ENCODE measurements at regions not wholly inside any gene's neighbourhood (a gene's known extent, or its start where the extent isn't known, plus 50 kb on each side); places are given as distances from the start of the nearest gene placed in this dataset.

GRCh38 chr9:94159069-94159939 lies 75.0 kb downstream of the PTPDC1 start:
- DNase-seq (no peak), FAIRE-seq (no peak)
- H3K4me1 ChIP-seq (ENCODE audit: control insufficient read depth in 3 of 3, insufficient read depth in 2 of 3, low read depth in 1 of 3, low read length in 2 of 3): peaks cover 0 to 2% (median 0%) of the 10 kb centered on the region in 3 donors
- peaks cover 0 to 3% of the 10 kb centered on the region in 2 donors for H3K9me3 ChIP-seq (ENCODE audit: control insufficient read depth in 2 of 2, insufficient read depth in 1 of 2, low read depth in 1 of 2, low read length in 1 of 2)
- no peak overlapping the region for H3K4me3 ChIP-seq (ENCODE audit: low read depth in 1 of 3, low read length in 3 of 3)
- H3K27ac ChIP-seq (ENCODE audit: low read depth in 1 of 3, low read length in 2 of 3): peak overlapping the region in 1 of 3 donors; percentile 3
- no peaks in the 10 kb centered on the region for H3K36me3 ChIP-seq (ENCODE audit: control insufficient read depth in 3 of 3, insufficient read depth in 2 of 3, low read depth in 1 of 3, low read length in 3 of 3)
- H3K27me3 ChIP-seq (ENCODE audit: control insufficient read depth in 3 of 3, insufficient read depth in 3 of 3, low read length in 3 of 3): no peaks in the 10 kb centered on the region
- 78 to 91% (median 88%) methylated on average over 7 to 8 of the region's 8 CpGs for WGBS, 3 donors

- Histone ChIP-seq H3K27me3 (ENCODE audit: control insufficient read depth in 3 of 3, insufficient read depth in 3 of 3, low read length in 3 of 3) (no peaks in the 10 kb centered on the region), H3K9me3 (ENCODE audit: control insufficient read depth in 2 of 2, insufficient read depth in 1 of 2, low read depth in 1 of 2, low read length in 1 of 2) (peaks cover 0 to 3% of the 10 kb centered on the region in 2 donors), H3K36me3 (ENCODE audit: control insufficient read depth in 3 of 3, insufficient read depth in 2 of 3, low read depth in 1 of 3, low read length in 3 of 3) (no peaks in the 10 kb centered on the region), H3K27ac (ENCODE audit: low read depth in 1 of 3, low read length in 2 of 3) (no peak overlapping the region), H3K4me1 (ENCODE audit: control insufficient read depth in 3 of 3, insufficient read depth in 2 of 3, low read depth in 1 of 3, low read length in 2 of 3) (peaks cover 0 to 6% (median 3%) of the 10 kb centered on the region in 3 donors), H3K4me3 (ENCODE audit: low read depth in 1 of 3, low read length in 3 of 3) (no peak overlapping the region)
- peak in 1 of 2 donors; percentile 39 for DNase-seq
- 90 to 96% (median 92%) methylated on average over 11 of the region's 11 CpGs for WGBS, 3 donors
- no peak for FAIRE-seq
These were observed 76.6 kb downstream of the PTPDC1 start for GRCh38 chr9:94160594-94161501.

- H3K27ac ChIP-seq (ENCODE audit: low read depth in 1 of 3, low read length in 2 of 3): no peak overlapping the region
- H3K4me3 ChIP-seq (ENCODE audit: low read depth in 1 of 3, low read length in 3 of 3): no peak overlapping the region
- WGBS, 3 donors: 91 to 94% (median 92%) methylated on average over 8 of the region's 8 CpGs
- H3K4me1 ChIP-seq (ENCODE audit: control insufficient read depth in 3 of 3, insufficient read depth in 2 of 3, low read depth in 1 of 3, low read length in 2 of 3): peaks cover 0 to 6% (median 3%) of the 10 kb centered on the region in 3 donors
- no peaks in the 10 kb centered on the region for H3K27me3 ChIP-seq (ENCODE audit: control insufficient read depth in 3 of 3, insufficient read depth in 3 of 3, low read length in 3 of 3)
- no peaks in the 10 kb centered on the region for H3K36me3 ChIP-seq (ENCODE audit: control insufficient read depth in 3 of 3, insufficient read depth in 2 of 3, low read depth in 1 of 3, low read length in 3 of 3)
- no peak for DNase-seq
- peaks cover 0 to 3% of the 10 kb centered on the region in 2 donors for H3K9me3 ChIP-seq (ENCODE audit: control insufficient read depth in 2 of 2, insufficient read depth in 1 of 2, low read depth in 1 of 2, low read length in 1 of 2)
- no peak for FAIRE-seq
These were observed 77.4 kb downstream of the PTPDC1 start for GRCh38 chr9:94161673-94162072.

- Histone ChIP-seq H3K4me3 (ENCODE audit: low read depth in 1 of 3, low read length in 3 of 3) (no peak overlapping the region), H3K4me1 (ENCODE audit: control insufficient read depth in 3 of 3, insufficient read depth in 2 of 3, low read depth in 1 of 3, low read length in 2 of 3) (peaks cover 0 to 11% (median 3%) of the 10 kb centered on the region in 3 donors), H3K27me3 (ENCODE audit: control insufficient read depth in 3 of 3, insufficient read depth in 3 of 3, low read length in 3 of 3) (no peaks in the 10 kb centered on the region), H3K36me3 (ENCODE audit: control insufficient read depth in 3 of 3, insufficient read depth in 2 of 3, low read depth in 1 of 3, low read length in 3 of 3) (no peaks in the 10 kb centered on the region), H3K9me3 (ENCODE audit: control insufficient read depth in 2 of 2, insufficient read depth in 1 of 2, low read depth in 1 of 2, low read length in 1 of 2) (peaks cover 0 to 3% of the 10 kb centered on the region in 2 donors), H3K27ac (ENCODE audit: low read depth in 1 of 3, low read length in 2 of 3) (peak overlapping the region in 2 of 3 donors; percentile 43 to 68)
- WGBS, 3 donors: 62 to 69% (median 66%) methylated on average over 5 of the region's 5 CpGs
- no peak for FAIRE-seq
- DNase-seq: no peak
These were observed 80.7 kb downstream of the PTPDC1 start for GRCh38 chr9:94164806-94165549.

- no peaks in the 10 kb centered on the region for H3K36me3 ChIP-seq (ENCODE audit: control insufficient read depth in 3 of 3, insufficient read depth in 2 of 3, low read depth in 1 of 3, low read length in 3 of 3)
- H3K9me3 ChIP-seq (ENCODE audit: control insufficient read depth in 2 of 2, insufficient read depth in 1 of 2, low read depth in 1 of 2, low read length in 1 of 2): no peaks in the 10 kb centered on the region
- FAIRE-seq: no peak
- DNase-seq: peak; percentile 99
- no peaks in the 10 kb centered on the region for H3K27me3 ChIP-seq (ENCODE audit: control insufficient read depth in 3 of 3, insufficient read depth in 3 of 3, low read length in 3 of 3)
- peak overlapping the region in 2 of 3 donors; percentile 48 to 90 for H3K4me3 ChIP-seq (ENCODE audit: low read depth in 1 of 3, low read length in 3 of 3)
- 6 to 7% (median 6%) methylated on average over 47 to 49 of the region's 49 CpGs for WGBS, 3 donors
- peaks cover 0 to 11% (median 3%) of the 10 kb centered on the region in 3 donors for H3K4me1 ChIP-seq (ENCODE audit: control insufficient read depth in 3 of 3, insufficient read depth in 2 of 3, low read depth in 1 of 3, low read length in 2 of 3)
- peak overlapping the region; percentile 97 to 100 (median 99) for H3K27ac ChIP-seq (ENCODE audit: low read depth in 1 of 3, low read length in 2 of 3)
These were observed 81.5 kb downstream of the PTPDC1 start for GRCh38 chr9:94165592-94166235.

GRCh38 chr9:94166236-94166975 lies 82.1 kb downstream of the PTPDC1 start:
- peaks cover 0 to 13% (median 5%) of the 10 kb centered on the region in 3 donors for H3K4me1 ChIP-seq (ENCODE audit: control insufficient read depth in 3 of 3, insufficient read depth in 2 of 3, low read depth in 1 of 3, low read length in 2 of 3)
- 0% methylated on average over 42 to 96 of the region's 96 CpGs for WGBS, 3 donors

GRCh38 chr9:94166976-94167346 lies 82.7 kb downstream of the PTPDC1 start:
- no peak for FAIRE-seq
- H3K36me3 ChIP-seq (ENCODE audit: control insufficient read depth in 3 of 3, insufficient read depth in 2 of 3, low read depth in 1 of 3, low read length in 3 of 3): peaks cover 0 to 6% (median 0%) of the 10 kb centered on the region in 3 donors
- H3K27me3 ChIP-seq (ENCODE audit: control insufficient read depth in 3 of 3, insufficient read depth in 3 of 3, low read length in 3 of 3): no peaks in the 10 kb centered on the region
- 0% methylated on average over 21 to 23 of the region's 23 CpGs for WGBS, 3 donors
- no peaks in the 10 kb centered on the region for H3K9me3 ChIP-seq (ENCODE audit: control insufficient read depth in 2 of 2, insufficient read depth in 1 of 2, low read depth in 1 of 2, low read length in 1 of 2)
- peak overlapping the region; percentile 84 to 100 (median 85) for H3K27ac ChIP-seq (ENCODE audit: low read depth in 1 of 3, low read length in 2 of 3)
- DNase-seq: peak; percentile 85 to 91
- H3K4me1 ChIP-seq (ENCODE audit: control insufficient read depth in 3 of 3, insufficient read depth in 2 of 3, low read depth in 1 of 3, low read length in 2 of 3): peaks cover 0 to 13% (median 5%) of the 10 kb centered on the region in 3 donors
- peak overlapping the region; percentile 53 to 97 (median 90) for H3K4me3 ChIP-seq (ENCODE audit: low read depth in 1 of 3, low read length in 3 of 3)

More at GRCh38 chr9:94166236-94166975, 82.1 kb downstream of the PTPDC1 start:
- Histone ChIP-seq H3K9me3 (ENCODE audit: control insufficient read depth in 2 of 2, insufficient read depth in 1 of 2, low read depth in 1 of 2, low read length in 1 of 2) (no peaks in the 10 kb centered on the region), H3K27me3 (ENCODE audit: control insufficient read depth in 3 of 3, insufficient read depth in 3 of 3, low read length in 3 of 3) (no peaks in the 10 kb centered on the region), H3K36me3 (ENCODE audit: control insufficient read depth in 3 of 3, insufficient read depth in 2 of 3, low read depth in 1 of 3, low read length in 3 of 3) (peaks cover 0 to 2% (median 0%) of the 10 kb centered on the region in 3 donors), H3K4me3 (ENCODE audit: low read depth in 1 of 3, low read length in 3 of 3) (peak overlapping the region; percentile 53 to 97 (median 90)), H3K27ac (ENCODE audit: low read depth in 1 of 3, low read length in 2 of 3) (peak overlapping the region; percentile 97 to 100 (median 99))
- FAIRE-seq (no peak), DNase-seq (peak; percentile 99)

Data from small intestine (tissue), 7 donors.